Astrocyte of the spinal cord (primary cell): ENCODE measurements at regions not wholly inside any gene's neighbourhood (a gene's known extent, or its start where the extent isn't known, plus 50 kb on each side); places are given as distances from the start of the nearest gene placed in this dataset.

Experiments used
- DNase-seq: peaks from one replicate; pipeline ENCODE4 v3.0.0; 2011; ENCODE audit warnings: low read depth, low spot score
- H3K4me3 ChIP-seq: 2 replicates; pipeline ENCODE4 v1.5.1; 2011; ENCODE audit warnings: low read depth, mild to moderate bottlenecking, low read length, moderate library complexity
- in situ Hi-C: cut with HindIII; loops from 2 replicates; pipeline ENCODE4 v1.10.0; 2017; ENCODE audit warnings: low sequenced_read_pairs
- TF ChIP-seq, protein P1 (sequence below): IDR thresholded peaks from 2 replicates; pipeline ENCODE4 v1.5.1; 2012; ENCODE audit warnings: low read depth, mild to moderate bottlenecking, low read length, inconsistent platforms

DNA sequence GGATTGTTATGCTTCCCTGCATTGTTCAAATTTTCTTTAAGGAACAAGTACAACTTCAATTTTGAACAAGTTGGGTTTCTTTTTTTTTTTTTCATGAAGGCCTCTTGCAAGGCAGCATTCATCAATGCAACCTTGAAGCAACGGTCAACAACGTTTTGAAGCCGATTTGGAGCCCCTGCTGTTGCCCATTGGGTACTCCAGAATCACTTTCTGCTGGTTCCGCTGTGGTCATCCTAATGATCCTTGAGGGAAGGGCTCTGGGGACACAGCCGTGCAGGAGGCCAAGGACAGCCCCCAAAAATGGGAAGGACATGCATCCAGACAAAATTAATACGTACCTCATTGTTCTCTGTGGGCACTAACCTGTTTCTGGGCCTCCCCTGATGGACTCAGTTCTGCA lies 84.6 kb upstream of the MGMT start:
- no peak overlapping the region for H3K4me3 ChIP-seq

DNA sequence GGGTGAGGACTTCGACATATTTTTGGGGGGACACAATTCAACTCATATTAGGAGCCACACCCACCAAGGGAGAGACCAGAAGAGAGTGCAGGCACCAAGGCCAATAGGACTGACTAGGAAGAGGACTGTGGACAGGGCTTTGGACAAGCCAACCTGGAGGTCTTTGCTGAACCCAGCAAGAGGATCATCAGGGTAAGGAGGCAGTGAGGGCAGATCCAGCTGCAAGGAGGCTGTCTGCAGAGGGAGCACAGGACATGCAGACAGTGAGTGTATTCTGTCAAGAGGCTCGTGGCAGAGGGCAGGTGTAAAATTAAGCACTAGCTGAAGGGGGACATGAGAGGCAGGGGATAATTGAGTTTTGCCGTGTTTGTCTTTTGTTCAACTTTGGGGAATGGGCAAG lies 83.4 kb upstream of the MGMT start:
- in situ Hi-C loops = no loop called here
- no peak overlapping the region for H3K4me3 ChIP-seq
- TF ChIP-seq, protein P1, sequence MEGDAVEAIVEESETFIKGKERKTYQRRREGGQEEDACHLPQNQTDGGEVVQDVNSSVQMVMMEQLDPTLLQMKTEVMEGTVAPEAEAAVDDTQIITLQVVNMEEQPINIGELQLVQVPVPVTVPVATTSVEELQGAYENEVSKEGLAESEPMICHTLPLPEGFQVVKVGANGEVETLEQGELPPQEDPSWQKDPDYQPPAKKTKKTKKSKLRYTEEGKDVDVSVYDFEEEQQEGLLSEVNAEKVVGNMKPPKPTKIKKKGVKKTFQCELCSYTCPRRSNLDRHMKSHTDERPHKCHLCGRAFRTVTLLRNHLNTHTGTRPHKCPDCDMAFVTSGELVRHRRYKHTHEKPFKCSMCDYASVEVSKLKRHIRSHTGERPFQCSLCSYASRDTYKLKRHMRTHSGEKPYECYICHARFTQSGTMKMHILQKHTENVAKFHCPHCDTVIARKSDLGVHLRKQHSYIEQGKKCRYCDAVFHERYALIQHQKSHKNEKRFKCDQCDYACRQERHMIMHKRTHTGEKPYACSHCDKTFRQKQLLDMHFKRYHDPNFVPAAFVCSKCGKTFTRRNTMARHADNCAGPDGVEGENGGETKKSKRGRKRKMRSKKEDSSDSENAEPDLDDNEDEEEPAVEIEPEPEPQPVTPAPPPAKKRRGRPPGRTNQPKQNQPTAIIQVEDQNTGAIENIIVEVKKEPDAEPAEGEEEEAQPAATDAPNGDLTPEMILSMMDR = no peak
- no peak for DNase-seq

More for the DNA sequence above, 84.6 kb upstream of the MGMT start:
- in situ Hi-C loops = no loop called here
- TF ChIP-seq, protein P1 = no peak
- DNase-seq = no peak

DNA sequence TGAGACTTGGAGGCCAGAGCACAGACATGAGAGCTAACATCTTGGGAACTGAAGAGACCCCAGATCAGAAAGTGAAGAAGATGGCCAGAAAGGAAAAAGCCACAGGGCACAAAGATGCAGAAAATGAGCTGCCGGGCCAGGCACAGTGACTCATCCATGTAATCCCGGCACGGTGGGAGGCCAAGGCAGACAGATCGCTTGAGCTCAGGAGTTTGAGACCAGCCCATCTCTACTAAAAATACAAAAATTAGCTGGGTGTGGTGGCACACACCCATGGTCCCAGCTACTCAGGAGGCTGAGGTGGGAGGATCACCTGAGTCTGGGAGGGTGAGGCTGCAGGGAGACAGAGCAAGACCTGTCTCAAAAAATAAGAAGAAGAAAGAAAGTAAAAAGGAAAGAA lies 81.4 kb upstream of the MGMT start:
- TF ChIP-seq, protein P1 = no peak
- DNase-seq = no peak
- H3K4me3 ChIP-seq = no peak overlapping the region
- in situ Hi-C loops = no loop called here

DNA sequence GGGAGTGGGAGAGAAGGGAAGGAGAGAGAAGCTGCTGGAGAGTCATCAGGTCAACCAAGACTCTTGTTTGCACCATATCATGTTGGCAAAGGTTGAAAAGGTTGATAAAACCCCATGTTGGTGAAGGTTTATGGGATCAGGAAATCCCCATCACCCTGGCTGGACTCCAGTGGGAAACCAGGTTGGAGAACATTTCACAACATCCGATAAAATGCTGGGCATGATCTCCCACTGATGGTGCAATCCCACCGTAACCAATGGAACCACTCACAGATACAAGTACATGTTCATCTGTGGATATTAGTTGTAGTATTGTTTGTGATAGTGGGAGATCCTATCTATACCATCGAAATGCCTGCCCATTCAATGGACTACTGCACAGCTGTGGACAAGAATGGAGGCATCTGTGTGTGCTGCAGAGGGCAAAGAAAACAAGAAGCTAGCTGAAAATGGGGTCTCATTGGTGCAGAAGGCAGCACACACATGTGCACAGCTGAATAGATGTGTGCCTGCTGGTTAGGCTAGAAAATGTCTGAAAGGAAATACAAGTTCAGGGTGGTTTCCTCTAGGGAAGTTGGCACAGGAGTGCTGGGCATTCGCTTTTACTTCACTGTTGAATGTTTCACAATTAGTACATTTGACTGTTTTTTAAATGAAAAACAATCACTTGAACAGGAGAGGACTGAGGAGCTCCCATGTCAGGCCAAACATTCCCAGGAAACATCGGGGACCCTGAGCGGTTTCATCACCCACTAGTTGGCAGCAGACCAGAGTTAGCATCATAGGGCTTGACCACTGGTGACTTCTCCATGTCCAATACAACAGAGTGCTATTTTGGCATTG lies 80.4 kb upstream of the MGMT start:
- in situ Hi-C loops = no loop called here
- TF ChIP-seq, protein P1 = no peak
- H3K4me3 ChIP-seq = no peak overlapping the region
- DNase-seq = no peak

DNA sequence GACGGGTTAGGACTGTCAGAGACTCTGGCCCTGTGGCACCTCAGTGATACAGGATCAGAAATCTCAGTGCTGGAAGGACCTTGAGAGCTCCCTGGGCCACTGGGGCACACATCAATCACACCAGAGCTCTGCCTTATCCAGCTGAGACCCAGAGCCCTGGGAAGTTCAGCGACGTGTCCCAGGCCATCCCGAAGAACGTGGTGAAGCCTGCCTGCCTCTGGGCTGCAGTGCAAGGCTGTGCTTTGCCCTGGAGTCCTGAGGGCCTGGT lies 79.8 kb upstream of the MGMT start:
- in situ Hi-C loops = no loop called here
- no peak overlapping the region for H3K4me3 ChIP-seq
- no peak for DNase-seq
- TF ChIP-seq, protein P1 = no peak

DNA sequence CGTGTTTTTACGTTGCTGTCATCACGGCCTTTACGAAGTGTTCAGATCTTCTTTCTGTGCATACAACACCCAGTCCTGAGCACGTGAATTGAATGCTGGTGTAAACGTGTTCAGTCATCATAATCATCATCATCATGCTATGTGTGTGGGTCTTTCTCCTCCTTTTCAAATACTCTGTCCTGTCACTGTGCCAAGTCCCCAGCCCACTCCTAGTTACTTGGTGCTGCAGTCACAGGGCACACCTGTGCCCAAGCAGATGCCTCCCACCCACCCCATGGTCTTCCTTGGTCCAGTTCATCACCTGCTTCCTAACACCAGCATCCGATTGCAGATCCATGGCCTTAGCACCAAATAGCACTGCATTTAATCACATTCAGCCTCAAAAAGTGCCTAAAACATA lies 78.6 kb upstream of the MGMT start:
- no peak for DNase-seq
- TF ChIP-seq, protein P1 = no peak
- no peak overlapping the region for H3K4me3 ChIP-seq
- in situ Hi-C loops = no loop called here
